GM18499 (cell line): ENCODE measurements at regions not wholly inside any gene's neighbourhood (a gene's known extent, or its start where the extent isn't known, plus 50 kb on each side); places are given as distances from the start of the nearest gene placed in this dataset.

Experiments
- ATAC-seq: cut with Tn5 transposase; IDR thresholded peaks from one replicate; pipeline ENCODE4 v1.9.1; 2021; ENCODE audit warnings: moderate number of reproducible peaks; ENCODE audit not compliant: insufficient read depth, unreplicated experiment

DNA sequence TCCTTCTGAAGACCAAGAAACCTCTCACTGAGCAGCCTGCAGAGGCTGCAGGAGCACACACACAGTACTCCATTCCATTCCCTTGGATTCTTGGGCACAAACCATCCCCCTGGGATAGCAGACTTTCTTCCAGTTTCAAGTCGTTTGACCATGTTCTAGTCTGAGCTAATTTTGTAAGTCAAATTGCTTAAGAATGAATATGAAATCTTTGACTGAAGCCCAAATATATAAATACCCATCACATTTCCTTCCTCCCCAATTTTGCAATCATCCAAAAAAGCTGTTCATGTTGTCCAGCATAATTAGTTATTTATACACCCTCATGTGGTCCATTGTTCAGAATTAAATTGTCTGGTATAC, 231.2 kb upstream of the TPRG1 start:
- no peak for ATAC-seq

DNA sequence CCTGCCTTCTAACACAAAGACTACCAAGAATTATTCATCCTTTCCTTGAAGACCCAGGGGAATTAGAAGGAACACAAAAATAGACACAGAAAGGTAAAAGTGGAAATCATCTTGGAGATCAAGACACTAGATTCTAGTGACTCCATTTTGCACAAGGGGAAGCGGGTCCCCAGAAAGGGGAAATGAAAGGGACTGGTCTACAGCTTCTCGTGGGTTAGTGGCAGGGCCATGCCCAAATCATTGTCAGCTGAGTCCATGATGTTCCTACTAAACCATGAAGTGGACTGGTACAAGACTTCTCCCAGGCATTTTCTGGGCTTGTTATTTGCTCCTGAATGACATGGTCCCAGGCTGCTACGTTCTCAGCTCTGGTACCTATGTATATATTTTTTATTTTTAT, 230.7 kb upstream of the TPRG1 start:
- no peak for ATAC-seq

DNA sequence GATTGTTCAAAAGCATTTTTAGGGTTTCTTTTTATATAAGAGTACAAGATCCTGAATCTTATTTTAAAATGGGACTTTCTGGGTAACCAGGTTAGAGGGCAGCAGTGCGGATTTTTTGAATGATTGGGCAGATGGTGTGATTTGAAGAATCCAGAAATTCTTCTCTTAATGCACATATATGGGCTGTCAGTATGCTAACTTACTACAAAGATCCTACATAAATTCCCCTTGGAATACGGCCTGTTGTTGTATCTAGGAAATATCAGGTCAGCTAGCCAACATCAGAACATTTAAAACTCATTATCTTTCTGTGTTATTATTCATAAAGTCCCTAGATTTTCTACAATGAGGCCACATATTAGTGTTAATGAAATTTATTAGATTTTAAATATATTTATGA, 229.6 kb upstream of the TPRG1 start:
- ATAC-seq: no peak

DNA sequence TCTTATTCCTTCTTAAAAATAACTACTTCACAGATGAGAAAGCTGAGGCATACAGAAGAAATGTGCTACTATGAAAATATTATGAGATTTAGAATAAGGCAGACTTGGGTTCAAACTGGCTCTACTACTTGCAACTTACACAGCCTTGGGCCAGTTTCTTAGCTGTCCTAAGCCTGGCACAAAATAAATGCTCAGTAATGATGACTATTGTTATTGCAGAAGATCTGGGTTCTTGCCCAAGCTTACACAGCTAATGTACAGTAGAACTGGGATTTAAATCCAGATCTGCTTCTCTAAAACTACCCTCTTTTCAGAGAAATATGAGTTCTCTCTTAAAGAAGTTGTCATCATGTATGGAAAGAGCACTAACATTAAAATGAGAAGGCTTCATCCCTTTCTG, 228.2 kb upstream of the TPRG1 start:
- ATAC-seq: no peak

DNA sequence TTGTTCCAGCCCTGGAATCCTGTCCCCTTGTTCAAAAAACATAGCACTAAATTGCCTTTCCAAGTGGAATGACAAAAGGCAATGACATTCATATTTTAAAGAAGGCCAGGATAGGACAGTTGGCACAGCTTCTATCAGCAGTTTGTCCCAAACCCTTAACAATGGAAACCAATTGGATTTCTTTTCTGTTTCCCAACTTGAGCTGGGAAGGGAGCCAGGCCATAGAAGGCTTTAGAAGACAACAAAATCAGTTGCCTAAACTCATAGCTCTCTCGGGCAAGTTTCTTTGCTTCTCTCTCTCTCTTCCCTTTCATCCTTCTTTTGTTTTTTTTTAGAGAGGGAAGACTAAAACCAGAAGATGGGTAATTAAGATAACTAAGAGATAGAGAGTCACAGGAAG, 227.7 kb upstream of the TPRG1 start:
- no peak for ATAC-seq

DNA sequence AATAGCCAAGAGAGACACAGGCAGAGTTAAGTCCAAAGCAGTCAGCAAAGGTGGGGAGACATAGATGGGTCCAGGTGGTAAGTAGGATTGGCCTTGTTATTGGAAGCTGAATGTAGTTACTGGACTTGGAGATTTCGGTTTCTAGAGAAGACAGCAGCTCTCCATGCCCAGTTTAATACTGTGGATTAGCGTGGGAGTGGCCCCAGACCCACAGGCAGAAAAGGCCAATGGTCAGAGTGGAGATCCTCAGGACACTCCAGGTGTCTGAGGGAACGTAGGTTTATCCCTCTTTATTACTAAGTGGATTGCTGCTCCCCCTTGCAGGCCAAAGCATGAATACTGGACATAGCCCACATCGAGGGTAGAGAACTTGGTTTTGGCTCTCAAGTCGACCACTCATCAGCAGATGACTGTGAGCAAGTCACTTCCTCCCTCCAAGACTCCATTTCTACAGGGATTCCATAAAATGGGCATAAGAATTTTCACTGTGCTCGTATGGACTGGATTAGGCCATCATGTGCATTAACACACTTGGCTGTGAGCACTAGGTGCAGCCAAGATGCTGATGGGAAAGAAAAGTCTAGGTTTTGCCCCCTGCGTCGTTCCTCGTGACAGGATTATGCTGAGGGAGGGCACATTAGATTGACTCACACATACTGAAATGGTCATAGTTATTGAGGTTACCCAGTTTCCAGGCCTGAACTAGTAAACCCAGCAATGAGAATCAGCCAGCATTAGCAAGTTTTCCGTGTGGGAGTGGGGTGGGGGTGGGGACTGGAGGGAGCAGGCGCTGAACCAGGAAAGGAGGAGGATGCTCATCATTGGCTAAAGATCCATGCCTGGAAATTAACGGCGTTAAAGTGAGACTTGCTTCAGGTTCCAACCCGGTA, 225.2 kb upstream of the TPRG1 start:
- no peak for ATAC-seq

DNA sequence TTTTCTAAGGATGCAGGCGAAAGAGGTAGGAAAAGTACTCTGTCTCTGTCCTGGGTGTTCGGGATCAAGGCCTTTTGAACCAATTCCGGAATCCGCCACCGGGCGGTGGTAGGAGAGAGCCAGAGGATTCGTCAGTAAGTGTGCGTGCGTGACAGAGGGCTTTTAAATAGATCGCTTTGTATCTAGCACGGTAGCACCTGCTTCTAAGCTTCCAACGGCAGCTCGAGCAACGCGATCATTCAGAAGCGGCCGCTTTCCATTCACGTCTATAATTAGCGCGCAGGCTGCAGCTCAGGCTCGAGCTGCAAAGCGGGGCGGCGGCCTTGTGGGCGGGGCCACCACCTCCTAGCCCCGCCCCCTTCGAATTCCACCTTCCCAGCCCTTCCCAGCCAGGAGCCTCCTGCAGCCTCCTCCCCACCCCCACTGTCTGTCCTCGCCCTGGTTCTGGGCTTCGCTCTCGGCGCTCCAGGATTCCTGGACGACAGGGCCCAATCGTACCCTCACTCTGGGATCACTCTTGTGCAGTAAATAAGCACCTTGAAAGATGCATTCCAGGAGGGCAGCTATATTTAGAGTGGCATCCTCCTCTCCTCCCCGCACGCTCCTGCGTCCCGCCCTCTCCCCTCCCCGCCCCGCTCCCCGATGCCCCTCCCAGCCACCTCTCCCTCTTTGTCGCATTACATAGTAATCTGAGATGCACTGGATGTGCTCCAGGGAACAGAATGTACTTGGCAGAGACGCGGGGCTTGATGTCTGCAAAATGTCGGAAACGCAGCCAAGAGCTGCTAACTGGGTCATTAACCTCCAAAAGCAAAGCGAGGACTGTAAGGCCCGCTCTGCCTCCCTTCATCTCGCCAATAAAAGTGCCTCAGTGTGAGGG, 224.1 kb upstream of the TPRG1 start:
- ATAC-seq: no peak

DNA sequence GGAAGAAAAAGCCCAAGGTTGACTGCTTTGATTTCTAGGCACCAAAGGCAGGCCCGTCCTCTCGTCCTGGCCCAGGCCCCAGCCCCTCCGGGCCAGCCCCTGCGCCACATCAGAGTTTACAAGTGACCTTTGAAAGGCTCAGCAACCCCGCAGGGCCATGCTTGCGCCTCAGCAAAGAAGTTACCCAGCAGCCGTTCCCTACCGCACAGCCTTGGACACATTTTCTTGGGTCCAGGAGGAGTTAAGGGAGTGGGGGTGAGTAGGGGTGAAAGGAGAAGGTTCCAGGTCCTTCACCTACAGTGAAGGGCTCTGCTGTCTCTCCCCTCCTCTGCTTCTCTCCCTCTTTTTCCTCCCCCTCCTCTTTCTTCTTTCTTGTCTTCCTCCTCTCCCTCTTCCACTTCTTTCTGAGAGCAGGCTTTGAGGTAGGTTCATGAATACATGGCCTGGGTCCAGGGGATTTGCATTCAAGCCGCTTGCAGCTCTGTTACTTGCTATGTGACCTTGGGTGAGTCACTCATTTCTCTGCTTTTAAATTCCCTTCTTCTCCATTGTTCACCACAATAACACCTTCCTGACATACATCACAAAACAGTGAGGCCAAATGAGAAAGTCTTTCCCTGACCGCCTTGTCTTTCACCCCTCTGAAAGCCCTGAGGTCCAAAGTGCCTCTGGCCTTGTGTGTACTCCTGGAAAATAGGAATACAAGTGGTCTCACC, 223.3 kb upstream of the TPRG1 start:
- ATAC-seq: no peak

DNA sequence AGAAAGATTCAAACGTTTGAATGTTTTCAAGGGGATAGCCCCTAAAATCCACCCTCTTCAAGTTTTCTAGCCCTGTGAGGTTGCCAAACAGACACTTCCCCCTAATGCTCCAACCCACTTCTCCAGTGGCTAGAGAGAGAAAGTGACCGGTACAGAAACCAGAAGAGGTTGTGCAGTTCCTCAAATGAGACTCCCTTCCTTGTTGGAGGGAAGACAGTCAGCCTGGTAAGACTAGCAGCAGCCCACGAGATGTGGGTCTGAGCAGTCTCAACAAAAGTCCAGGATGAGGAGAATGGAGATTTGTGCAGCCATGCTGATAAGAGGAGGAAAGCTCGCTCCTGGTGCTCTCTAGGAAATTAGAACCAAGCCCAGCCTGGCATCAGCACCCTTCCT, 222.8 kb upstream of the TPRG1 start:
- ATAC-seq: no peak

DNA sequence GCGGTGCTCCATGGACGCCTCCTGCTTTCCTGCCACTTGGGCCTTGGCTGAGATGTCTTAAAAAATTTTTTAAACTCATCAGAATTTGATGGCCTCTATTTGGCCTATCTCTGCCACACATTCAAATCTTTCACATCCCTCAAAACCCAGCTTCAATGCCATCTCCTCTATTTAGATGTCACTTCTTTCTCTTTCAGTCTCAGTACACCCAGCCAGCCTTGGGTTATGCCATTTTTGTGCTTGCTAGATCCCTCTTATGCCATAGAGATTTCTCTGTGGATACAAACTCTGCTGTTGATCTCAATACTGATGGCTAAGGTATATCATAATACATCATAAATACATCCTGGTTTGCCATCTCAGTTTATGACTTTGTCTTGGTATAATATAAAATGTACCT, 222.3 kb upstream of the TPRG1 start:
- no peak for ATAC-seq

DNA sequence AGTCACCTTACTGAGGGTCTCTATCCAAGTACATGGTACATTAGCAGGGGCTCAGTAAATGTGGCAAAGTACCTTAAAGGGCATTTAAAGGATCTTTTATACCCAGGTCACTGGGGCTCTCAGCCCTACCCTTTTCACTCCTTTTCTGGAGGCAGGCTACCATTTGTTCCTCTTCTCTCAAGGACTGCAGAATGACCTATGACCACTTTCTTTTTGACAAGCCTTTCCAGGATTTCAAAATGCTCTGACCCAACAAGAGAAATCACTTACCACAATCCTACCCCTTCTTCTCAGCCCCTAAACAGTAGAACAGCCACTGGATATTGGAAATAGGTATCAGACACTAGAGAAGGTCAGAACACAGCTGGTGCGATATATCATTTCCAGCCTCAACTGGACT, 221.8 kb upstream of the TPRG1 start:
- no peak for ATAC-seq

DNA sequence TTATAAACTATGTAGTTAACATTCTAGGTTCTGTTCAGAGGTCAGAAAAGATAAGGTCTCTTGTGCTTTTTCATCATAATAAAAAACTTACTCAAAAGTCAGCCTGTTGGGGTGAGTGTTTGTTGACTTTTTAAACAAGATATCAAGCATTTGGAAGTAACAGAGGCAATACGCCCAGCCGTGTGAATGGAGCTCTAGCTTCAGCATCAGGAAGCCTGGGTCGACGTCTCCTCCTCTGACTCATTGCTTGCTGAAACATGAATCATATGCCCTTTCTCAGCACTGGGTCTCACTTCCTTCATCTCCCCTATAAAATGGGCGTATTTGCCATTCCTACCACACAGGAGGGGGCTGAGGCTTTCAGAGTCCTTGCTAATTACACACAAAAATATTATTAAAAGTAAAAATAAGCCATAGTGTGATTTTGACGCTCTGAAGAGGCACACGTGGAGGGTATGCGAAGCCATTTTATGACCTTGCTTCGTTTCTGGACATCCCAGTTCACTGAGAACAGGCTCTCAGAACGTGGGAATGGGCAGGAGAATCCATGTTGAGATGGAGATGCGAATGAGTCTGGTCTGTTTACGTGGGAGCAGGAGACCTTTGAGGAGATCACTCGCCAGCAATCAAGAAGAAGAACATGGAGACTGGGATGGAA, 220.8 kb upstream of the TPRG1 start:
- ATAC-seq: no peak

DNA sequence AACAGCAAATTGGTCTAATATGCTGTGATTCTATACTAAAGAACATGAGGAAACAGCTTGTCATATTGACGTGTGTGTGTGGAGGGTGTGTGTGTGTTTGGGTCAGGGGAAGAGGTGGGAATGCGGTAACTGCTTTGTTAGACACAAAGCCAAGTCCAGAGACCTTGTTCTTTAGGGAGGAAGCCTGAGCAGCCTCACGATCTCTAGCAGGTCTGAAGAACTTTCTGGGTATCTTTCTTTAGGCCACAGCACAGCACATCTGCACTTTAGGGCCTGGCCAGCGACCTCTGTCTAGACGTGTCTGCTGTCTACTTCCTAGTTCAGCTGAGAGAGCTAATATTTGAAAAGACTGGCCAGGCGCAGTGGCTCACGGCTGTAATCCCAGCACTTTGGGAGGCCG, 220.0 kb upstream of the TPRG1 start:
- ATAC-seq: no peak

DNA sequence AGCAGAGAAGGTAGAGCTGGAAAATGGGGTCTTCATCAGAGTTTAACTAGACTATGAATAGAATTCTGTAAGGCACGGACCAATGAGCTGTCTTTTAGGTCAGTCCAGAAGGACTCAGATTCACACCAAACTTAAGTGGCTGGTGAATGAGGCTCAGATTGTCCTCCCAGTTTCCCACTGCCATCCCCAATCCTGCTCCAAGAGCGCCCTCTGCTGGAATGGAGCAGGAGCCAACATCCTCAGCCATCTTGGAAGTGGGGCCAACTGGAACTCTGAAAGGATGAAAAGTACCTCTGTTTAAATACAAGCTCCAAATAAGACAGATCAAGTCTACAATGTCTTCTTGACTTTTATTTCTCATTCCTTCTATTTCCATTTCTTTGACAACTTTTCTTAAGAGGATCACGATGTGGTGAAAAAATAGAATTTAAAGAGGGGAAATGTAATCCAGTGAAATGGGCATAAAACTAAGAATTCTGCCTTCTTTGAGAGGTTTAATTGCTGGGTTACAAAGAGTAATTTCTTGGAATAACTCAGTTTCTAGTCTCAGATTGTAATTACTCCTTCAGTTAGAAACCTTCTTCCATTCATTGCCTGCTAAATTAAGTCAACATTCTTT, 217.1 kb upstream of the TPRG1 start:
- no peak for ATAC-seq

DNA sequence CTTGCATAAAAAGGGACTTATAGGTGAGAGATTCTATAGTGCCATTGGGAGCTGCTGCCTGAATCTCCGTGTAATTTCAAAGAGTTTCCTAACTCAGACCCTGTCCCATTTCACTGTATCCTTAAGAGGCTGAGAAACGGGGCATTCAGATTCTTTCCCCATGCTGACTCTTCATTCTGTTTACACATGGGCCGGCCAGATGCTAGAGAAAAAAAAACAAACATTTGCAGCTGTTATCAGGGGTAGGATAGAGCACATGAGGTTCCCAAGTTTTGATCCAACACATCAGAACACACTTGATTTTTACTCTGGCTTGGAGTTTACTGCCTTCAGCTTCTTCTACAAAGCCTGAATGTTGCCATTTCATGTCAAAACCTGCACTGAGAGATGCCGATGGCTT, 215.9 kb upstream of the TPRG1 start:
- no peak for ATAC-seq

DNA sequence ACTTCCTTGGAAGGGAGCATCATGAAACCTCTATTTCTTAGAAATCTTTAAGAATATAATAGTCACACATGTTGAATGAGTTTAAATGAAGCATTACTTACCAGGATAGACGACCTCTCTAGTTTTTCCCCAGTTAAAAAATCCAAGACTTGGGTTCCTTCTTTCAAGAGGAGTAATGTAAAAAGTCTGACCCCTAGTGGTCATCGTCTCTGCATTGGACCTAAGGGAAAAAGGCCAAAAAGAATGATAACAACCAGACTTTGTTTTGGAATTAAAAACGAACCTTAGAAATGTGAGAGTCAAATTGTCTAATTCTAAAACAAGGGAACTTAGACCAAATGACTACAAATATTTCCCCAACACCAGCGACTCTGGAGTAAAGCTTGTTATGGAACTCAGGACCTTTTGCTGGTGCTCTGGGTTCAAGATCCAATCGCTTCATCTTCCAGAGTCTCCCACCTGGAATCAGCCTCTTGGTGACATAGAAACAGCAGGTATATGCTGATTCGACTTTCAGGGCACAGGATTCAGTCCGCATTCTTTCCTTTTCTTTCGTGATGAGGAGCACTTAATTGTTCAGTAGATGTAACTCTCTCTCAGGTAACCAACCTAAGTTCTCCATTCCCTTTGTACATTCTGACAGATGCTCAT, 214.8 kb upstream of the TPRG1 start:
- no peak for ATAC-seq

DNA sequence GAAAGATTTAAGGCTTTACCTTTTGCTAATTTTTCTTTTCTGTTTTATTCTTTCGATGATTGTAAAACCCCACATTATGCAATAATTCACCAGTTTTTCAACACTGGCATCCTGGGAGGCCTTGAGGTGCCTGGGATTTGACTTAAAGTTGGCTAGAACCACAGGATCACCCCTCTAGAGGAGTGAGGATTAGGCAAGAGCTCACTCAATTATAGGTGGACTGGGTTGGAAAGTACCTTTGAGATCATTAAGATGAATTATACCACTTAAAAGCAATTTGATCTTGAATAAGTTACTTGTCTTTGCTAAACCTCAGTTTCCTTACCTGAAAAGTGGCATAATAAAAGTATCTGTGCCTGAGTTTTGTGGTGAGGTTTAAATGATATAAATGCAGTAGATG, 212.8 kb upstream of the TPRG1 start:
- ATAC-seq: no peak

DNA sequence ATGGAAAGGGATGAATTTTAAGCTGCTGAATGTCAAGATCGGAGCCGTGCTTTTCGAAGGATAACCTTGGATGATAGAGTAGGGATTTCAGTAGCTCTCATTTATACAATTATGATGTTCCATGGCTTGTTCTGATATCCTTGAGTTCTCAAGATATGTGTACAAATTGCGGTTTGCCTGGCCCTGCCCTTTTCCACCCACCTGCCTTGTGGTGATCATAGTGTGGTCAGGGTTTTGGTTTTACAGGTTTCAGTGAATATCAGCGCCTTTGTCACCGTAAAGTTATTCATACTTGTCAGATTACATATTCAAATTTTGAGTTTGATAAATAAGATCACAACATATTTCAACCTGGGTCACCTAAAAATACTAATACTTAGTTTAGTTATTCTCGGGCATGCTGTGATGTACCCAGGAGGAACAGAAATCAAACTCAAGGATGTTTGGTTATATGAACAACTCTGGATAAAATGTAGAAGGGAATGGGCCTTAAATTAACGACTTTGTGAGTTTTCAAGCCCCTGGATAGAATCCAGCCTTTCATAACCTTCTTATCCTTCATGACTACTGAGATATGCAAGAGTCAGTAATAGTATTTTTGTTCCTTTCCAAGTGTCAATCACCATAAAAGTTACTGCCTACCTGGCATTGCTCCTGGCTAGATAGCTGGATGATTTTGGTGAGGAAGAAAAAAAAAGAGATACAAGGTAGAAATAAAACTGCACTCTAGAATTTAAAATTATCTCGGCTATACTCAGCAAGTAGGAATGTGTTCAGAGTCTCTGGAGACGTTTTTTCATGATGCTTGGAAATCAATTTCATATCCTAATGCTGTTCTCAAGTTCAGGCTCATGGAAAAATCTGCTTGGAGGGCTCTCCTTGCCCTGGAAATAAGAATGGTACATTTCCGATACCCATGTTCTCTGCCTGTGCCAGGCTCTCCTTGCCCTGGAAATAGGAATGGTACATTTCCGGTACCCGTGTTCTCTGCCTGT, 209.2 kb upstream of the TPRG1 start:
- ATAC-seq: no peak
